K562 (cell line): ENCODE measurements at regions not wholly inside any gene's neighbourhood (a gene's known extent, or its start where the extent isn't known, plus 50 kb on each side); places are given as distances from the start of the nearest gene placed in this dataset.

Experiments
- CSDE1 ChIP-seq, 2 experiments: fragments of 450-650 bp; IDR thresholded peaks; 2 replicates each; pipeline ENCODE4 v1.6.1; 2016; ENCODE audit warnings: mild to moderate bottlenecking in 1 of 2
- ELF1 ChIP-seq: fragments of 200-800 bp; sonication (Bioruptor generic); IDR thresholded peaks from 2 replicates; pipeline ENCODE4 v1.6.1; 2016; ENCODE audit warnings: missing genetic modification characterization, missing compliant biosample characterization
- EWSR1 ChIP-seq: fragments of 450-650 bp; IDR thresholded peaks from 2 replicates; pipeline ENCODE4 v1.6.1; 2018; ENCODE audit warnings: borderline replicate concordance, mild to moderate bottlenecking, low read depth, moderate library complexity; ENCODE audit not compliant: partially characterized antibody
- FOXA3 ChIP-seq, 2 experiments: fragments of 450-650 bp in 1 of 2; sonication (generic) in 1 of 2; formaldehyde crosslinking; IDR thresholded peaks in 1 of 2; conservative IDR thresholded peaks in 1 of 2; 2 replicates each; pipeline versions ENCODE4 v1.4.0 to v1.8.0; 2020 to 2022; ENCODE audit warnings: mild to moderate bottlenecking in 2 of 2, missing genetic modification reagents in 1 of 2
- FOXM1 ChIP-seq, 2 experiments: fragments of 450-650 bp in 1 of 2; sonication (generic) in 1 of 2; formaldehyde crosslinking in 1 of 2; IDR thresholded peaks; 2 replicates each; pipeline versions ENCODE4 v1.6.1 to v1.9.0; 2017 to 2022; ENCODE audit warnings: low read depth in 2 of 2, mild to moderate bottlenecking in 2 of 2, missing genetic modification reagents in 1 of 2, moderate library complexity in 1 of 2
- HDAC3 ChIP-seq: fragments of 450-650 bp; IDR thresholded peaks from 2 replicates; pipeline ENCODE4 v1.6.1; 2018; ENCODE audit warnings: borderline replicate concordance, mild to moderate bottlenecking, moderate library complexity; ENCODE audit not compliant: partially characterized antibody
- KHSRP ChIP-seq: fragments of 450-650 bp; IDR thresholded peaks from 2 replicates; pipeline ENCODE4 v1.6.1; 2017
- KLF16 ChIP-seq: IDR thresholded peaks from 2 replicates; pipeline ENCODE4 v1.6.1; 2016; ENCODE audit warnings: antibody characterized with exemption
- TSHZ1 ChIP-seq: fragments of 250-450 bp; sonication (Bioruptor Pico); IDR thresholded peaks from 2 replicates; pipeline ENCODE4 v1.4.0; 2020; ENCODE audit warnings: mild to moderate bottlenecking, moderate library complexity
- ZNF23 ChIP-seq: fragments of 250-450 bp; sonication (Bioruptor Pico); IDR thresholded peaks from 2 replicates; pipeline ENCODE4 v1.4.0; 2020; ENCODE audit warnings: mild to moderate bottlenecking
- TF ChIP-seq, protein P1 (sequence below): fragments of 250-450 bp; sonication (Bioruptor Pico); IDR thresholded peaks from 2 replicates; pipeline ENCODE4 v1.5.0; 2020; ENCODE audit warnings: mild to moderate bottlenecking
- TF ChIP-seq, protein P2 (sequence below): sonication (generic); formaldehyde crosslinking; IDR thresholded peaks from 2 replicates; pipeline ENCODE4 v1.8.0; 2023; ENCODE audit warnings: mild to moderate bottlenecking, missing genetic modification reagents
- TF ChIP-seq, protein P3 (sequence below): IDR thresholded peaks from 3 replicates; pipeline ENCODE4 v1.6.1; 2011; ENCODE audit warnings: borderline replicate concordance, mild to moderate bottlenecking, moderate library complexity; ENCODE audit not compliant: insufficient read length; ENCODE audit errors: extremely low read depth

DNA sequence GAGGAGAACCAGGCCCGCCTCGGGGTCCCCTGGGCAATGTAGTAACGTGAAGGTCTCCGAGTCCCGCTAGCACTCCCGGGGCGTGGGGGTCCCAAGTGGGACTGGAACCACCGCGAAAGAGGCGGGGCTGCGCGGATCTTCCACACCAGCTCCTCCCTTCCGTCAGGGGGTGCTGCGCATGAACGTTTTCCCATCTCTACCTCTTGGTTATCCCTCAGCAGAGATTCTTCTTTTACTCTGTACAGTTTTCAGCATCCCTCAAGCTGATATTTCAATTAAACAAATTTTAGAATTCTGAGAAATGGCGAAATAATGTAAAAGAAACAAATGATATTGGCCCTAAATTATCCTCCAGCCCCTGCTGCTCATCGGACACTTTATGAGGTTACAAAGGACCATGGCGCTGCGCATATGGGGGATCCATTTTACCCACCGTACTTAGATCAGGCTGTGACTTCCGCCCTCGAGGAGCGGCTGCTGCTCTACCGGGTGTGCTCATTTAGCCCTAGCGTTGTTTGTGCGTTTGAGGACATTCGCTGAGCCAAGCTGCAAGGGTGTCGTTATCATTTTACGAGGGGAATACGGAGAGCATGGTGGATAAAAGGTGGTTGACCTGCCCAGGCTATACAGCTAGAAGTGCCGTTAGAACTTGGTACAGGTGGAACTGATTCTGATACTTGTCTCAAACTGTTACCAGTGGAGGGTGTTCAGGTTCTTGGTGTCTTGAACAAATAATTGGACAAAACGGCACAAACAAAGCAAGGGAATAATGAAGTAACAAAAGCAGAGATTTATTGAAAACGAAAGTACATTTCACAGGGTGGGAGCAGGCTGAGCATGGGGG is 75.2 kb upstream of the CHD6 start (continued):
- TF ChIP-seq, protein P1, sequence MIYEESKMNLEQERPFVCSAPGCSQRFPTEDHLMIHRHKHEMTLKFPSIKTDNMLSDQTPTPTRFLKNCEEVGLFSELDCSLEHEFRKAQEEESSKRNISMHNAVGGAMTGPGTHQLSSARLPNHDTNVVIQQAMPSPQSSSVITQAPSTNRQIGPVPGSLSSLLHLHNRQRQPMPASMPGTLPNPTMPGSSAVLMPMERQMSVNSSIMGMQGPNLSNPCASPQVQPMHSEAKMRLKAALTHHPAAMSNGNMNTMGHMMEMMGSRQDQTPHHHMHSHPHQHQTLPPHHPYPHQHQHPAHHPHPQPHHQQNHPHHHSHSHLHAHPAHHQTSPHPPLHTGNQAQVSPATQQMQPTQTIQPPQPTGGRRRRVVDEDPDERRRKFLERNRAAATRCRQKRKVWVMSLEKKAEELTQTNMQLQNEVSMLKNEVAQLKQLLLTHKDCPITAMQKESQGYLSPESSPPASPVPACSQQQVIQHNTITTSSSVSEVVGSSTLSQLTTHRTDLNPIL (CRISPR knock-in tag) = no peak
- TF ChIP-seq CSDE1 (IDR thresholded peaks at IDR 0.05) = no peak; a peak in 1 of 4 replicates
- peak; percentile 74; the same call in 1 of the 2 replicates for TF ChIP-seq ELF1 (tag)
- no peak for TF ChIP-seq ZNF23
- TF ChIP-seq HDAC3 = no peak
- no peak for TF ChIP-seq KLF16
- no peak for TF ChIP-seq EWSR1
- TF ChIP-seq FOXM1 (IDR thresholded peaks at IDR 0.05; ENCODE audit: low read depth) = no peak
- TF ChIP-seq FOXM1 (CRISPR knock-in tag; IDR thresholded peaks at IDR 0.05; ENCODE audit: low read depth) = 0 out of 2 replicates have a peak, but pooled peaks have one; percentile 58
- TF ChIP-seq, protein P2, sequence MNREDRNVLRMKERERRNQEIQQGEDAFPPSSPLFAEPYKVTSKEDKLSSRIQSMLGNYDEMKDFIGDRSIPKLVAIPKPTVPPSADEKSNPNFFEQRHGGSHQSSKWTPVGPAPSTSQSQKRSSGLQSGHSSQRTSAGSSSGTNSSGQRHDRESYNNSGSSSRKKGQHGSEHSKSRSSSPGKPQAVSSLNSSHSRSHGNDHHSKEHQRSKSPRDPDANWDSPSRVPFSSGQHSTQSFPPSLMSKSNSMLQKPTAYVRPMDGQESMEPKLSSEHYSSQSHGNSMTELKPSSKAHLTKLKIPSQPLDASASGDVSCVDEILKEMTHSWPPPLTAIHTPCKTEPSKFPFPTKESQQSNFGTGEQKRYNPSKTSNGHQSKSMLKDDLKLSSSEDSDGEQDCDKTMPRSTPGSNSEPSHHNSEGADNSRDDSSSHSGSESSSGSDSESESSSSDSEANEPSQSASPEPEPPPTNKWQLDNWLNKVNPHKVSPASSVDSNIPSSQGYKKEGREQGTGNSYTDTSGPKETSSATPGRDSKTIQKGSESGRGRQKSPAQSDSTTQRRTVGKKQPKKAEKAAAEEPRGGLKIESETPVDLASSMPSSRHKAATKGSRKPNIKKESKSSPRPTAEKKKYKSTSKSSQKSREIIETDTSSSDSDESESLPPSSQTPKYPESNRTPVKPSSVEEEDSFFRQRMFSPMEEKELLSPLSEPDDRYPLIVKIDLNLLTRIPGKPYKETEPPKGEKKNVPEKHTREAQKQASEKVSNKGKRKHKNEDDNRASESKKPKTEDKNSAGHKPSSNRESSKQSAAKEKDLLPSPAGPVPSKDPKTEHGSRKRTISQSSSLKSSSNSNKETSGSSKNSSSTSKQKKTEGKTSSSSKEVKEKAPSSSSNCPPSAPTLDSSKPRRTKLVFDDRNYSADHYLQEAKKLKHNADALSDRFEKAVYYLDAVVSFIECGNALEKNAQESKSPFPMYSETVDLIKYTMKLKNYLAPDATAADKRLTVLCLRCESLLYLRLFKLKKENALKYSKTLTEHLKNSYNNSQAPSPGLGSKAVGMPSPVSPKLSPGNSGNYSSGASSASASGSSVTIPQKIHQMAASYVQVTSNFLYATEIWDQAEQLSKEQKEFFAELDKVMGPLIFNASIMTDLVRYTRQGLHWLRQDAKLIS (CRISPR knock-in tag) = 0 out of 2 replicates have a peak, but pooled peaks have one; percentile 49
- TF ChIP-seq TSHZ1 (CRISPR knock-in tag) = no peak
- no peak for TF ChIP-seq KHSRP
- no peak for TF ChIP-seq FOXA3 (CRISPR knock-in tag; conservative IDR thresholded peaks at IDR 0.05 in 1 of 2, IDR thresholded peaks at IDR 0.05 in 1 of 2)
- TF ChIP-seq, protein P3, sequence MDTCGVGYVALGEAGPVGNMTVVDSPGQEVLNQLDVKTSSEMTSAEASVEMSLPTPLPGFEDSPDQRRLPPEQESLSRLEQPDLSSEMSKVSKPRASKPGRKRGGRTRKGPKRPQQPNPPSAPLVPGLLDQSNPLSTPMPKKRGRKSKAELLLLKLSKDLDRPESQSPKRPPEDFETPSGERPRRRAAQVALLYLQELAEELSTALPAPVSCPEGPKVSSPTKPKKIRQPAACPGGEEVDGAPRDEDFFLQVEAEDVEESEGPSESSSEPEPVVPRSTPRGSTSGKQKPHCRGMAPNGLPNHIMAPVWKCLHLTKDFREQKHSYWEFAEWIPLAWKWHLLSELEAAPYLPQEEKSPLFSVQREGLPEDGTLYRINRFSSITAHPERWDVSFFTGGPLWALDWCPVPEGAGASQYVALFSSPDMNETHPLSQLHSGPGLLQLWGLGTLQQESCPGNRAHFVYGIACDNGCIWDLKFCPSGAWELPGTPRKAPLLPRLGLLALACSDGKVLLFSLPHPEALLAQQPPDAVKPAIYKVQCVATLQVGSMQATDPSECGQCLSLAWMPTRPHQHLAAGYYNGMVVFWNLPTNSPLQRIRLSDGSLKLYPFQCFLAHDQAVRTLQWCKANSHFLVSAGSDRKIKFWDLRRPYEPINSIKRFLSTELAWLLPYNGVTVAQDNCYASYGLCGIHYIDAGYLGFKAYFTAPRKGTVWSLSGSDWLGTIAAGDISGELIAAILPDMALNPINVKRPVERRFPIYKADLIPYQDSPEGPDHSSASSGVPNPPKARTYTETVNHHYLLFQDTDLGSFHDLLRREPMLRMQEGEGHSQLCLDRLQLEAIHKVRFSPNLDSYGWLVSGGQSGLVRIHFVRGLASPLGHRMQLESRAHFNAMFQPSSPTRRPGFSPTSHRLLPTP = no peak
